B cell (primary cell): ENCODE measurements at regions not wholly inside any gene's neighbourhood (a gene's known extent, or its start where the extent isn't known, plus 50 kb on each side); places are given as distances from the start of the nearest gene placed in this dataset.

Source experiments
- CTCF ChIP-seq: fragments of 200-600 bp; IDR thresholded peaks from one replicate; pipeline ENCODE4 v1.8.0; 2022; ENCODE audit warnings: antibody characterized with exemption, mild to moderate bottlenecking
- EZH2 ChIP-seq: IDR thresholded peaks from 2 replicates; pipeline ENCODE4 v1.6.1; 2012; ENCODE audit warnings: borderline replicate concordance, low read depth, mild to moderate bottlenecking, moderate library complexity, low read length; ENCODE audit not compliant: insufficient read depth, poor library complexity, severe bottlenecking

GRCh38 chr19:31761281-31761913, 412.2 kb upstream of the TSHZ3 start:
- TF ChIP-seq EZH2 (no peak), CTCF (no peak)
